K562 (cell line): ENCODE measurements at regions not wholly inside any gene's neighbourhood (a gene's known extent, or its start where the extent isn't known, plus 50 kb on each side); places are given as distances from the start of the nearest gene placed in this dataset.

ENCODE experiments used
- ATAC-seq: fragments of 200-7000 bp; cut with Tn5 transposase; 3 replicates; pipeline ENCODE4 v1.9.1; 2020; ENCODE audit warnings: moderate library complexity
- BruUV-seq: library from RNA; stranded (reverse); fragments of 400-500 nt; replicated peaks from 2 replicates; lab custom pipeline; 2021; lab: Mats Ljungman, UMichigan
- CTCF ChIA-PET: fragments of 300-600 bp; formaldehyde crosslinking; extraction: SDS; loops from one replicate; lab custom pipeline; 2021; ENCODE audit warnings: low intra/inter-chr PET ratio; lab: Yijun Ruan, JAX
- POLR2A ChIA-PET: fragments of 300-600, 350-650 bp; sonication (Branson Sonifier 250); formaldehyde crosslinking; extraction: SDS; loops from one replicate; lab custom pipeline; 2021; ENCODE audit warnings: antibody characterized with exemption, inconsistent platforms; lab: Yijun Ruan, JAX
- DNase-seq, 4 experiments: peaks; one replicate each; pipeline versions ENCODE4 v3.0.0 to v3.0.0-alpha.2; 2011 to 2018; ENCODE audit warnings: low spot score in 3 of 4, mixed read lengths in 3 of 4; ENCODE audit errors: extremely low read depth in 1 of 4
- FAIRE-seq: peaks from 2 replicates; lab custom pipeline; 2011; peaks lifted over from hg19 to GRCh38; lab: Jason Lieb, UNC
- H2AFZ ChIP-seq: 2 replicates; pipeline ENCODE4 v1.6.0; 2011; ENCODE audit warnings: low read depth, low read length, control low read depth, inconsistent platforms
- H3K27ac ChIP-seq: fragments of 200-600 bp; 3 replicates; pipeline ENCODE4 v1.8.0; 2011; ENCODE audit warnings: low read depth, mild to moderate bottlenecking, control low read depth, inconsistent platforms, low read length, moderate library complexity, mixed read lengths; ENCODE audit errors: extremely low read depth
- H3K27me3 ChIP-seq, 2 experiments: fragments of 300-600 bp in 1 of 2; 2 replicates in 1 of 2; 3 replicates in 1 of 2; pipeline versions ENCODE4 v1.6.0 to v1.8.0; 2011; ENCODE audit warnings: inconsistent platforms in 2 of 2, low read length in 2 of 2, mild to moderate bottlenecking in 1 of 2, mixed read lengths in 1 of 2, moderate library complexity in 1 of 2; ENCODE audit not compliant: control insufficient read depth in 2 of 2, insufficient read depth in 2 of 2
- H3K36me3 ChIP-seq: fragments of 300-600 bp; 3 replicates; pipeline ENCODE4 v1.8.0; 2011; ENCODE audit warnings: mild to moderate bottlenecking, low read length, inconsistent platforms; ENCODE audit not compliant: control insufficient read depth, insufficient read depth
- H3K4me1 ChIP-seq, 2 experiments: fragments of 200-600 bp in 1 of 2; replicated peaks in 1 of 2; 2 replicates in 1 of 2; 3 replicates in 1 of 2; pipeline versions ENCODE4 v1.5.1 to v1.8.0; 2011; ENCODE audit warnings: inconsistent platforms in 2 of 2, low read length in 2 of 2, mild to moderate bottlenecking in 1 of 2, mixed read lengths in 1 of 2, moderate library complexity in 1 of 2; ENCODE audit not compliant: control insufficient read depth in 2 of 2, insufficient read depth in 2 of 2
- H3K4me2 ChIP-seq: 2 replicates; pipeline ENCODE4 v1.6.1; 2011; ENCODE audit warnings: low read length, control low read depth, inconsistent platforms, mixed read lengths; ENCODE audit not compliant: insufficient read depth
- H3K4me3 ChIP-seq: fragments of 200-600 bp; sonication (generic), shearing (Covaris generic); 2 replicates; pipeline ENCODE4 v1.5.1; 2016; ENCODE audit warnings: control low read depth, inconsistent platforms
- H3K79me2 ChIP-seq: fragments of 200-600 bp; 3 replicates; pipeline ENCODE4 v1.8.0; 2011; ENCODE audit warnings: low read length, inconsistent platforms; ENCODE audit not compliant: control insufficient read depth, insufficient read depth
- H3K9ac ChIP-seq, 2 experiments: 2 replicates each; pipeline versions ENCODE4 v1.6.0 to v1.6.1; 2011; ENCODE audit warnings: low read depth in 2 of 2, low read length in 2 of 2, control low read depth in 1 of 2, inconsistent platforms in 1 of 2, mild to moderate bottlenecking in 1 of 2, mixed read lengths in 1 of 2; ENCODE audit not compliant: insufficient read depth in 1 of 2
- H3K9me1 ChIP-seq: one replicate; pipeline ENCODE4 v1.6.0; 2011; ENCODE audit warnings: inconsistent platforms, mild to moderate bottlenecking, low read length, moderate library complexity; ENCODE audit not compliant: control insufficient read depth, insufficient read depth
- H3K9me3 ChIP-seq: replicated peaks from 2 replicates; pipeline ENCODE4 v1.5.1; 2011; ENCODE audit warnings: low read depth, low read length, inconsistent platforms; ENCODE audit not compliant: control insufficient read depth, insufficient read depth
- H4K20me1 ChIP-seq: replicated peaks from 2 replicates; pipeline ENCODE4 v1.6.1; 2011; ENCODE audit warnings: low read length, inconsistent platforms, mixed read lengths; ENCODE audit not compliant: control insufficient read depth, insufficient read depth
- ATF1 ChIP-seq, 2 experiments: fragments of 450-650 bp in 1 of 2; IDR thresholded peaks; 2 replicates each; pipeline ENCODE4 v1.6.1; 2016; ENCODE audit warnings: missing compliant biosample characterization in 1 of 2, missing genetic modification characterization in 1 of 2
- NFE2L1 ChIP-seq: fragments of 450-650 bp; IDR thresholded peaks from 2 replicates; pipeline ENCODE4 v1.6.1; 2016; ENCODE audit warnings: missing genetic modification characterization, low read depth, mild to moderate bottlenecking, missing compliant biosample characterization, moderate library complexity, borderline replicate concordance
- NR2C2 ChIP-seq, 2 experiments: fragments of 200-800 bp in 1 of 2; sonication (Bioruptor generic) in 1 of 2; sonication (generic) in 1 of 2; formaldehyde crosslinking in 1 of 2; IDR thresholded peaks; 2 replicates each; pipeline versions ENCODE4 v1.6.1 to v1.8.0; 2016 to 2022; ENCODE audit warnings: mild to moderate bottlenecking in 1 of 2, missing compliant biosample characterization in 1 of 2, missing genetic modification characterization in 1 of 2, missing genetic modification reagents in 1 of 2
- PHF21A ChIP-seq: fragments of 450-650 bp; IDR thresholded peaks from 2 replicates; pipeline ENCODE4 v1.6.1; 2017; ENCODE audit warnings: low read depth, borderline replicate concordance
- PHTF2 ChIP-seq: fragments of 250-450 bp; sonication (Bioruptor Pico); IDR thresholded peaks from 2 replicates; pipeline ENCODE4 v1.5.0; 2021; ENCODE audit warnings: mild to moderate bottlenecking
- SAFB ChIP-seq: fragments of 200-400 bp; formaldehyde crosslinking; IDR thresholded peaks from 2 replicates; pipeline ENCODE4 v1.6.1; 2017; ENCODE audit warnings: low read depth, low read length, borderline replicate concordance
- WGBS: fragments of 100-300 bp; shearing (Covaris generic); methylation state at CpG from one replicate; pipeline ENCODE4 v1.1.6; 2016; ENCODE audit warnings: low coverage, mixed read lengths; ENCODE audit not compliant: insufficient coverage; ENCODE audit errors: missing lambda C conversion rate; 5-methylcytosine and 5-hydroxymethylcytosine counted together
- in situ Hi-C: fragments of 300-500 bp; cut with MboI; formaldehyde crosslinking; loops from 4 replicates; pipeline ENCODE4 v1.15.0; 2018; ENCODE audit warnings: inconsistent platforms, mixed read lengths
- intact Hi-C: fragments of 100-400 bp; cut with micrococcal nuclease; formaldehyde crosslinking; loops from 2 replicates; pipeline ENCODE4 v1.14.2; 2022
- TF ChIP-seq, protein P1 (sequence below): fragments of 450-650 bp; formaldehyde crosslinking; IDR thresholded peaks from 2 replicates; pipeline ENCODE4 v1.4.0; 2020; ENCODE audit warnings: mild to moderate bottlenecking, moderate library complexity

DNA sequence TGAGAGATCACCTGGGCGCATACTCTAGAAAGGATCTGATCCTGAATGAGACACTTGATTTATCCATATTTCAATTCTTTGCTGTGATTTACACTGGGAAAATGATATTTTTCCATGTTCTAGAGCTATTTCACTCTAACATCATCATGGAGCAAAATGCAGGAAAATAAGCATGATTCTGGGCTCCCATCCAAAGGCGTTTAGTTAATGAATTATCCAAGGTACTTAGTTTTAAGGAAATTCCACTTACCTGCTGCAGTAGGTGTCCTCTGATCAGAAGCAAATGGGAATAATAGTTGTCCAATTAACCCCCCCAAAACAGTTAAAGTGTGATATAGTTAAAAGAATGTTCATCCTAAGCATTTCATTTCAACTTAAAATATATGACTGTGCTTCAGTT is 204.5 kb upstream of the PRKD1 start:
- DNase-seq = no peak
- Histone ChIP-seq H3K4me3 (no peak overlapping the region), H2AFZ (no peak overlapping the region), H4K20me1 (no peaks in the 10 kb centered on the region), H3K4me2 (no peak overlapping the region), H3K4me1 (no peaks in the 10 kb centered on the region), H3K27ac (no peak overlapping the region), H3K27me3 (no peaks in the 10 kb centered on the region), H3K9me1 (no peaks in the 10 kb centered on the region), H3K36me3 (no peaks in the 10 kb centered on the region), H3K79me2 (no peaks in the 10 kb centered on the region), H3K9me3 (no peaks in the 10 kb centered on the region), H3K9ac (no peak overlapping the region)
- TF ChIP-seq, protein P1, sequence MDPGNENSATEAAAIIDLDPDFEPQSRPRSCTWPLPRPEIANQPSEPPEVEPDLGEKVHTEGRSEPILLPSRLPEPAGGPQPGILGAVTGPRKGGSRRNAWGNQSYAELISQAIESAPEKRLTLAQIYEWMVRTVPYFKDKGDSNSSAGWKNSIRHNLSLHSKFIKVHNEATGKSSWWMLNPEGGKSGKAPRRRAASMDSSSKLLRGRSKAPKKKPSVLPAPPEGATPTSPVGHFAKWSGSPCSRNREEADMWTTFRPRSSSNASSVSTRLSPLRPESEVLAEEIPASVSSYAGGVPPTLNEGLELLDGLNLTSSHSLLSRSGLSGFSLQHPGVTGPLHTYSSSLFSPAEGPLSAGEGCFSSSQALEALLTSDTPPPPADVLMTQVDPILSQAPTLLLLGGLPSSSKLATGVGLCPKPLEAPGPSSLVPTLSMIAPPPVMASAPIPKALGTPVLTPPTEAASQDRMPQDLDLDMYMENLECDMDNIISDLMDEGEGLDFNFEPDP (CRISPR knock-in tag) = no peak
- TF ChIP-seq SAFB (no peak), NR2C2 (CRISPR knock-in tag; IDR thresholded peaks at IDR 0.05) (no peak), NR2C2 (tag; IDR thresholded peaks at IDR 0.05) (no peak), PHTF2 (no peak), ATF1 (CRISPR knock-in tag; IDR thresholded peaks at IDR 0.05) (no peak), ATF1 (tag; IDR thresholded peaks at IDR 0.05) (no peak), NFE2L1 (tag) (no peak), PHF21A (no peak)
- ATAC-seq = no peak
- CTCF ChIA-PET = no interaction called here
- intact Hi-C loops = no loop called here
- no peak for FAIRE-seq
- no TSS peak for BruUV-seq
- in situ Hi-C loops = no loop called here
- WGBS = 6% methylated on average over 2 of the region's 2 CpGs
- POLR2A ChIA-PET = no interaction called here
